HEK293 (cell line): ENCODE measurements at regions not wholly inside any gene's neighbourhood (a gene's known extent, or its start where the extent isn't known, plus 50 kb on each side); places are given as distances from the start of the nearest gene placed in this dataset.

Experiments used
- RBAK ChIP-seq: fragments of 450-650 bp; formaldehyde crosslinking; IDR thresholded peaks from 2 replicates; pipeline ENCODE4 v1.5.1; 2016; ENCODE audit warnings: missing biosample characterization, missing genetic modification characterization
- ZBTB21 ChIP-seq: fragments of 450-650 bp; formaldehyde crosslinking; IDR thresholded peaks from 2 replicates; pipeline ENCODE4 v1.5.1; 2017; ENCODE audit warnings: missing biosample characterization, missing genetic modification characterization
- ZEB2 ChIP-seq: fragments of 450-650 bp; formaldehyde crosslinking; IDR thresholded peaks from 2 replicates; pipeline ENCODE4 v1.5.1; 2016; ENCODE audit warnings: missing biosample characterization, missing genetic modification characterization
- ZFHX2 ChIP-seq: fragments of 450-650 bp; formaldehyde crosslinking; conservative IDR thresholded peaks from 2 replicates; pipeline ENCODE4 v1.5.1; 2016; ENCODE audit warnings: missing biosample characterization, missing genetic modification characterization
- ZNF19 ChIP-seq: fragments of 450-650 bp; formaldehyde crosslinking; IDR thresholded peaks from 2 replicates; pipeline ENCODE4; 2016; ENCODE audit warnings: missing biosample characterization, missing genetic modification characterization, low read depth
- ZNF302 ChIP-seq: fragments of 450-650 bp; formaldehyde crosslinking; IDR thresholded peaks from 2 replicates; pipeline ENCODE4 v1.5.1; 2016; ENCODE audit warnings: missing biosample characterization, missing genetic modification characterization, low read depth
- ZNF416 ChIP-seq: fragments of 450-650 bp; formaldehyde crosslinking; IDR thresholded peaks from 2 replicates; pipeline ENCODE4 v1.5.1; 2016; ENCODE audit warnings: missing biosample characterization, missing genetic modification characterization
- ZNF530 ChIP-seq: fragments of 450-650 bp; formaldehyde crosslinking; IDR thresholded peaks from 2 replicates; pipeline ENCODE4 v1.5.1; 2016; ENCODE audit warnings: low read depth, missing biosample characterization, missing genetic modification characterization
- ZSCAN16 ChIP-seq: fragments of 450-650 bp; formaldehyde crosslinking; IDR thresholded peaks from 2 replicates; pipeline ENCODE4 v1.5.1; 2016; ENCODE audit warnings: missing biosample characterization, missing genetic modification characterization
- TF ChIP-seq, protein P1 (sequence below): fragments of 450-650 bp; formaldehyde crosslinking; IDR thresholded peaks from 2 replicates; pipeline ENCODE4 v1.5.1; 2016; ENCODE audit warnings: missing biosample characterization, missing genetic modification characterization
- TF ChIP-seq, protein P2 (sequence below): fragments of 450-650 bp; formaldehyde crosslinking; IDR thresholded peaks from 2 replicates; pipeline ENCODE4 v1.5.1; 2016; ENCODE audit warnings: missing biosample characterization, missing genetic modification characterization
- TF ChIP-seq, protein P3 (sequence below): fragments of 450-650 bp; IDR thresholded peaks from 2 replicates; pipeline ENCODE4 v1.5.1; 2018; ENCODE audit warnings: missing biosample characterization, mild to moderate bottlenecking, missing genetic modification characterization

DNA sequence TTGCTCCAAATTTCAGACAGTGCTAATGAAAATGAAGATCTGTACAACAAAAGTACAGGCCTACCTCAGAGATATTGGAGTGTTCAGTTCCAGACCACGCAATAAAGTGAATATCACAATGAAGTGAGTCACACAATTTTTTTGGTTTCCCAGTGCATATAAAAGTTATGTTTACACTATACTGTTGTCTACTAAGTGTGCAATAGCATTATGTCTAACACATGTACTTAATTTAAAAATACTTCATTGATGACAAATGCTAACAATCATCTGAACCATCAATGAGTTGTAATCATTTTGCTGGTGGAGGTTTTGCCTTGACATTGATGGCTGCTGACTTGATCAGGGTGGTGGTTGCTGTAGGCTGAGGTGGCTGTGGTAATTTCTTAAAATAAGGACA lies 60.6 kb upstream of the E2F8 start:
- TF ChIP-seq, protein P1, sequence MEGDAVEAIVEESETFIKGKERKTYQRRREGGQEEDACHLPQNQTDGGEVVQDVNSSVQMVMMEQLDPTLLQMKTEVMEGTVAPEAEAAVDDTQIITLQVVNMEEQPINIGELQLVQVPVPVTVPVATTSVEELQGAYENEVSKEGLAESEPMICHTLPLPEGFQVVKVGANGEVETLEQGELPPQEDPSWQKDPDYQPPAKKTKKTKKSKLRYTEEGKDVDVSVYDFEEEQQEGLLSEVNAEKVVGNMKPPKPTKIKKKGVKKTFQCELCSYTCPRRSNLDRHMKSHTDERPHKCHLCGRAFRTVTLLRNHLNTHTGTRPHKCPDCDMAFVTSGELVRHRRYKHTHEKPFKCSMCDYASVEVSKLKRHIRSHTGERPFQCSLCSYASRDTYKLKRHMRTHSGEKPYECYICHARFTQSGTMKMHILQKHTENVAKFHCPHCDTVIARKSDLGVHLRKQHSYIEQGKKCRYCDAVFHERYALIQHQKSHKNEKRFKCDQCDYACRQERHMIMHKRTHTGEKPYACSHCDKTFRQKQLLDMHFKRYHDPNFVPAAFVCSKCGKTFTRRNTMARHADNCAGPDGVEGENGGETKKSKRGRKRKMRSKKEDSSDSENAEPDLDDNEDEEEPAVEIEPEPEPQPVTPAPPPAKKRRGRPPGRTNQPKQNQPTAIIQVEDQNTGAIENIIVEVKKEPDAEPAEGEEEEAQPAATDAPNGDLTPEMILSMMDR: no peak
- no peak for TF ChIP-seq RBAK (tag by site-specific recombination)
- TF ChIP-seq, protein P2, sequence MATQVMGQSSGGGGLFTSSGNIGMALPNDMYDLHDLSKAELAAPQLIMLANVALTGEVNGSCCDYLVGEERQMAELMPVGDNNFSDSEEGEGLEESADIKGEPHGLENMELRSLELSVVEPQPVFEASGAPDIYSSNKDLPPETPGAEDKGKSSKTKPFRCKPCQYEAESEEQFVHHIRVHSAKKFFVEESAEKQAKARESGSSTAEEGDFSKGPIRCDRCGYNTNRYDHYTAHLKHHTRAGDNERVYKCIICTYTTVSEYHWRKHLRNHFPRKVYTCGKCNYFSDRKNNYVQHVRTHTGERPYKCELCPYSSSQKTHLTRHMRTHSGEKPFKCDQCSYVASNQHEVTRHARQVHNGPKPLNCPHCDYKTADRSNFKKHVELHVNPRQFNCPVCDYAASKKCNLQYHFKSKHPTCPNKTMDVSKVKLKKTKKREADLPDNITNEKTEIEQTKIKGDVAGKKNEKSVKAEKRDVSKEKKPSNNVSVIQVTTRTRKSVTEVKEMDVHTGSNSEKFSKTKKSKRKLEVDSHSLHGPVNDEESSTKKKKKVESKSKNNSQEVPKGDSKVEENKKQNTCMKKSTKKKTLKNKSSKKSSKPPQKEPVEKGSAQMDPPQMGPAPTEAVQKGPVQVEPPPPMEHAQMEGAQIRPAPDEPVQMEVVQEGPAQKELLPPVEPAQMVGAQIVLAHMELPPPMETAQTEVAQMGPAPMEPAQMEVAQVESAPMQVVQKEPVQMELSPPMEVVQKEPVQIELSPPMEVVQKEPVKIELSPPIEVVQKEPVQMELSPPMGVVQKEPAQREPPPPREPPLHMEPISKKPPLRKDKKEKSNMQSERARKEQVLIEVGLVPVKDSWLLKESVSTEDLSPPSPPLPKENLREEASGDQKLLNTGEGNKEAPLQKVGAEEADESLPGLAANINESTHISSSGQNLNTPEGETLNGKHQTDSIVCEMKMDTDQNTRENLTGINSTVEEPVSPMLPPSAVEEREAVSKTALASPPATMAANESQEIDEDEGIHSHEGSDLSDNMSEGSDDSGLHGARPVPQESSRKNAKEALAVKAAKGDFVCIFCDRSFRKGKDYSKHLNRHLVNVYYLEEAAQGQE (tag by site-specific recombination): no peak
- no peak for TF ChIP-seq ZNF19 (tag by site-specific recombination)
- no peak for TF ChIP-seq ZSCAN16 (tag by site-specific recombination)
- TF ChIP-seq, protein P3, sequence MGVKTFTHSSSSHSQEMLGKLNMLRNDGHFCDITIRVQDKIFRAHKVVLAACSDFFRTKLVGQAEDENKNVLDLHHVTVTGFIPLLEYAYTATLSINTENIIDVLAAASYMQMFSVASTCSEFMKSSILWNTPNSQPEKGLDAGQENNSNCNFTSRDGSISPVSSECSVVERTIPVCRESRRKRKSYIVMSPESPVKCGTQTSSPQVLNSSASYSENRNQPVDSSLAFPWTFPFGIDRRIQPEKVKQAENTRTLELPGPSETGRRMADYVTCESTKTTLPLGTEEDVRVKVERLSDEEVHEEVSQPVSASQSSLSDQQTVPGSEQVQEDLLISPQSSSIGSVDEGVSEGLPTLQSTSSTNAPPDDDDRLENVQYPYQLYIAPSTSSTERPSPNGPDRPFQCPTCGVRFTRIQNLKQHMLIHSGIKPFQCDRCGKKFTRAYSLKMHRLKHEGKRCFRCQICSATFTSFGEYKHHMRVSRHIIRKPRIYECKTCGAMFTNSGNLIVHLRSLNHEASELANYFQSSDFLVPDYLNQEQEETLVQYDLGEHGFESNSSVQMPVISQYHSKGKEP (tag by site-specific recombination): no peak
- no peak for TF ChIP-seq ZEB2
- no peak for TF ChIP-seq ZNF302
- no peak for TF ChIP-seq ZNF416 (tag by site-specific recombination)
- no peak for TF ChIP-seq ZNF530 (tag by site-specific recombination)
- TF ChIP-seq ZBTB21 (tag by site-specific recombination): no peak
- no peak for TF ChIP-seq ZFHX2
